Panc1 (cell line): ENCODE measurements at regions not wholly inside any gene's neighbourhood (a gene's known extent, or its start where the extent isn't known, plus 50 kb on each side); places are given as distances from the start of the nearest gene placed in this dataset.

Experiments
- ATAC-seq: fragments of 200-7000 bp; cut with Tn5 transposase; 2 replicates; pipeline ENCODE4 v1.9.1; 2020; ENCODE audit warnings: mild to moderate bottlenecking, moderate library complexity
- BruUV-seq: library from RNA; stranded (reverse); fragments of 400-500 nt; replicated peaks from 2 replicates; lab custom pipeline; 2021; lab: Mats Ljungman, UMichigan
- CTCF ChIA-PET: fragments of 300-600 bp; sonication (Branson Sonifier 250); formaldehyde crosslinking; loops from one replicate; lab custom pipeline; 2022; ENCODE audit warnings: antibody characterized with exemption; lab: Charles Lee
- POLR2A ChIA-PET: fragments of 300-600 bp; sonication (Branson Sonifier 250); formaldehyde crosslinking; loops from one replicate; lab custom pipeline; 2022; ENCODE audit warnings: antibody characterized with exemption; lab: Charles Lee
- DNase-seq: peaks from one replicate; pipeline ENCODE4 v3.0.0-alpha.2; 2010; ENCODE audit warnings: low read depth, low spot score
- H3K27ac ChIP-seq: 2 replicates; pipeline ENCODE4 v1.5.1; 2011; ENCODE audit warnings: mild to moderate bottlenecking, low read length, inconsistent platforms
- H3K27me3 ChIP-seq: fragments of 200-500 bp; sonication (Bioruptor generic); 2 replicates; pipeline ENCODE4 v1.6.0; 2014; ENCODE audit warnings: low read length, inconsistent platforms; ENCODE audit not compliant: control insufficient read depth, insufficient read depth
- H3K36me3 ChIP-seq: fragments of 200-500 bp; sonication (Bioruptor generic); 2 replicates; pipeline ENCODE4 v1.5.1; 2014; ENCODE audit warnings: inconsistent platforms, mild to moderate bottlenecking, low read length, moderate library complexity; ENCODE audit not compliant: control insufficient read depth, insufficient read depth
- H3K4me1 ChIP-seq: 2 replicates; pipeline ENCODE4 v1.5.1; 2011; ENCODE audit warnings: inconsistent platforms, mild to moderate bottlenecking, low read length, moderate library complexity; ENCODE audit not compliant: control insufficient read depth, insufficient read depth
- H3K4me3 ChIP-seq, 2 experiments: 2 replicates each; pipeline ENCODE4 v1.5.1; 2011 to 2012; ENCODE audit warnings: low read depth in 2 of 2, low read length in 2 of 2, mild to moderate bottlenecking in 2 of 2, inconsistent platforms in 1 of 2, moderate library complexity in 1 of 2
- H3K9me3 ChIP-seq: fragments of 200-500 bp; sonication (Bioruptor generic); 2 replicates; pipeline ENCODE4 v1.5.1; 2014; ENCODE audit warnings: low read depth, mild to moderate bottlenecking, inconsistent platforms, low read length, moderate library complexity; ENCODE audit not compliant: control insufficient read depth, insufficient read depth
- POLR2AphosphoS5 ChIP-seq: IDR thresholded peaks from 2 replicates; pipeline ENCODE4 v1.6.1; 2012; ENCODE audit warnings: mild to moderate bottlenecking, low read depth, low read length, moderate library complexity
- SIN3A ChIP-seq: IDR thresholded peaks from 2 replicates; pipeline ENCODE4 v1.6.1; 2012; ENCODE audit warnings: low read depth, mild to moderate bottlenecking, low read length, moderate library complexity, borderline replicate concordance; ENCODE audit not compliant: insufficient read depth
- TCF7L2 ChIP-seq: IDR thresholded peaks from 2 replicates; pipeline ENCODE4 v1.6.1; 2011; ENCODE audit warnings: mild to moderate bottlenecking, low read depth, low read length, inconsistent platforms
- in situ Hi-C: cut with HindIII; loops from 2 replicates; pipeline ENCODE4 v1.10.0; 2016; ENCODE audit warnings: low sequenced_read_pairs, low pct_unique_long_range_greater_than_20kb
- intact Hi-C: fragments of 100-400 bp; cut with micrococcal nuclease; formaldehyde crosslinking; loops from one replicate; pipeline ENCODE4 v1.10.0; 2022; ENCODE audit not compliant: unreplicated experiment
- TF ChIP-seq, protein P1 (sequence below): fragments of 450-650 bp; IDR thresholded peaks from 2 replicates; pipeline ENCODE4 v1.5.1; 2017; ENCODE audit warnings: mild to moderate bottlenecking
- TF ChIP-seq, protein P2 (sequence below), 2 experiments: IDR thresholded peaks; 2 replicates each; pipeline ENCODE4 v1.6.1; 2011 to 2012; ENCODE audit warnings: low read depth in 2 of 2, control low read depth in 1 of 2, low read length in 1 of 2, mild to moderate bottlenecking in 1 of 2, moderate library complexity in 1 of 2; ENCODE audit not compliant: insufficient read depth in 1 of 2

DNA sequence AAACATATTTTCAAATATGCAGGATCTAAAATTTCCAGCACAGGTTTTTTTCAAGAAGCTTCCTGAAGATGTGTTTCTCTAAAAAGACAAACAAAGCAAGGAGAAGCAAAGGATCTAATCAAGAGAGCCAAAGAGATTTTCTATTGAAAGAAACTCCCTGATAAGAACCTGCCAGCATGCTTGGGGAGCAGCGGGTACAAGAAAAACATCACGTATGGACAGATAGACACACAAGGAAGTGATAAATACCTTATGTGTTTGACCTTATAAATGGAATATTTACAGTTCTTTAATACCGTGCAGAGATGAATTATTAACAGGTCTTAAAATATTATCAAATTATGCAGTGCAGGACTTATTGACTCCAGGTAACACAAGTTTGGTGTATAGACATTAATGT, 562.1 kb downstream of the DACH1 start:
- Histone ChIP-seq H3K36me3 (no peaks in the 10 kb centered on the region), H3K9me3 (no peaks in the 10 kb centered on the region), H3K27ac (no peak overlapping the region), H3K4me1 (no peaks in the 10 kb centered on the region), H3K4me3 (no peak overlapping the region), H3K27me3 (no peaks in the 10 kb centered on the region)
- ATAC-seq (no peak), DNase-seq (no peak)
- in situ Hi-C loops, result no loop called here
- no peak for TF ChIP-seq SIN3A
- TF ChIP-seq, protein P1, sequence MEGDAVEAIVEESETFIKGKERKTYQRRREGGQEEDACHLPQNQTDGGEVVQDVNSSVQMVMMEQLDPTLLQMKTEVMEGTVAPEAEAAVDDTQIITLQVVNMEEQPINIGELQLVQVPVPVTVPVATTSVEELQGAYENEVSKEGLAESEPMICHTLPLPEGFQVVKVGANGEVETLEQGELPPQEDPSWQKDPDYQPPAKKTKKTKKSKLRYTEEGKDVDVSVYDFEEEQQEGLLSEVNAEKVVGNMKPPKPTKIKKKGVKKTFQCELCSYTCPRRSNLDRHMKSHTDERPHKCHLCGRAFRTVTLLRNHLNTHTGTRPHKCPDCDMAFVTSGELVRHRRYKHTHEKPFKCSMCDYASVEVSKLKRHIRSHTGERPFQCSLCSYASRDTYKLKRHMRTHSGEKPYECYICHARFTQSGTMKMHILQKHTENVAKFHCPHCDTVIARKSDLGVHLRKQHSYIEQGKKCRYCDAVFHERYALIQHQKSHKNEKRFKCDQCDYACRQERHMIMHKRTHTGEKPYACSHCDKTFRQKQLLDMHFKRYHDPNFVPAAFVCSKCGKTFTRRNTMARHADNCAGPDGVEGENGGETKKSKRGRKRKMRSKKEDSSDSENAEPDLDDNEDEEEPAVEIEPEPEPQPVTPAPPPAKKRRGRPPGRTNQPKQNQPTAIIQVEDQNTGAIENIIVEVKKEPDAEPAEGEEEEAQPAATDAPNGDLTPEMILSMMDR, result no peak
- TF ChIP-seq TCF7L2, result no peak
- TF ChIP-seq, protein P2, sequence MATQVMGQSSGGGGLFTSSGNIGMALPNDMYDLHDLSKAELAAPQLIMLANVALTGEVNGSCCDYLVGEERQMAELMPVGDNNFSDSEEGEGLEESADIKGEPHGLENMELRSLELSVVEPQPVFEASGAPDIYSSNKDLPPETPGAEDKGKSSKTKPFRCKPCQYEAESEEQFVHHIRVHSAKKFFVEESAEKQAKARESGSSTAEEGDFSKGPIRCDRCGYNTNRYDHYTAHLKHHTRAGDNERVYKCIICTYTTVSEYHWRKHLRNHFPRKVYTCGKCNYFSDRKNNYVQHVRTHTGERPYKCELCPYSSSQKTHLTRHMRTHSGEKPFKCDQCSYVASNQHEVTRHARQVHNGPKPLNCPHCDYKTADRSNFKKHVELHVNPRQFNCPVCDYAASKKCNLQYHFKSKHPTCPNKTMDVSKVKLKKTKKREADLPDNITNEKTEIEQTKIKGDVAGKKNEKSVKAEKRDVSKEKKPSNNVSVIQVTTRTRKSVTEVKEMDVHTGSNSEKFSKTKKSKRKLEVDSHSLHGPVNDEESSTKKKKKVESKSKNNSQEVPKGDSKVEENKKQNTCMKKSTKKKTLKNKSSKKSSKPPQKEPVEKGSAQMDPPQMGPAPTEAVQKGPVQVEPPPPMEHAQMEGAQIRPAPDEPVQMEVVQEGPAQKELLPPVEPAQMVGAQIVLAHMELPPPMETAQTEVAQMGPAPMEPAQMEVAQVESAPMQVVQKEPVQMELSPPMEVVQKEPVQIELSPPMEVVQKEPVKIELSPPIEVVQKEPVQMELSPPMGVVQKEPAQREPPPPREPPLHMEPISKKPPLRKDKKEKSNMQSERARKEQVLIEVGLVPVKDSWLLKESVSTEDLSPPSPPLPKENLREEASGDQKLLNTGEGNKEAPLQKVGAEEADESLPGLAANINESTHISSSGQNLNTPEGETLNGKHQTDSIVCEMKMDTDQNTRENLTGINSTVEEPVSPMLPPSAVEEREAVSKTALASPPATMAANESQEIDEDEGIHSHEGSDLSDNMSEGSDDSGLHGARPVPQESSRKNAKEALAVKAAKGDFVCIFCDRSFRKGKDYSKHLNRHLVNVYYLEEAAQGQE (IDR thresholded peaks at IDR 0.05; ENCODE audit: insufficient read depth in 1 of 2, low read depth in 2 of 2, low read length in 1 of 2), result no peak
- TF ChIP-seq POLR2AphosphoS5, result no peak
- no TSS peak for BruUV-seq
- intact Hi-C loops, result no loop called here
- ChIA-PET CTCF (no interaction called here), POLR2A (no interaction called here)

DNA sequence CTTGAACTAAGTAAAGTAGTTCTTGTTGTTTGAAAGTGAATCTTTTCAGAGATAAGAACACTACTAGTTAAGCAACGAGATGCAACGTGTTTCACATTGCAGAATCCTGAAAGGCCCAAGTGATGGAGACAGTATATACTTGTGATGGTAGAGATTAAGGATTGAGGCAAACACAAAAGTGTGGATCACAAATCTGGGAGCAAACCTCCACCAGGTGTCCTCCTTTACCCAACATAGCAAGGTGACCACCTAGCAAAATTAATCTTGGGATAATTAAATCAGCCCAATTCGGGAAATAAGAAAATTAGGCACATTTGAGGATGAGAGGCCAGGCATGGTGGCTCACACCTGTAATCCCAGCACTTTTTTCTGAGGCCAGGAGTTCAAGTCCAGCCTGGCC, 563.9 kb downstream of the DACH1 start:
- Histone ChIP-seq H3K9me3 (no peaks in the 10 kb centered on the region), H3K36me3 (no peaks in the 10 kb centered on the region), H3K27me3 (no peaks in the 10 kb centered on the region), H3K27ac (no peak overlapping the region), H3K4me3 (no peak overlapping the region), H3K4me1 (no peaks in the 10 kb centered on the region)
- in situ Hi-C loops (no loop called here), intact Hi-C loops (no loop called here)
- TF ChIP-seq SIN3A, result no peak
- TF ChIP-seq, protein P1, result peak; percentile 18; the same call in 1 of the 2 replicates
- TF ChIP-seq, protein P2 (IDR thresholded peaks at IDR 0.05; ENCODE audit: insufficient read depth in 1 of 2, low read depth in 2 of 2, low read length in 1 of 2), result no peak
- no peak for TF ChIP-seq POLR2AphosphoS5
- TF ChIP-seq TCF7L2, result no peak
- CTCF ChIA-PET, result no interaction called here
- POLR2A ChIA-PET, result no interaction called here
- DNase-seq (no peak), ATAC-seq (no peak)
- BruUV-seq, result no TSS peak
